ENCODE measurements at regions not wholly inside any gene's neighbourhood (a gene's known extent, or its start where the extent isn't known, plus 50 kb on each side); places are given as distances from the start of the nearest gene placed in this dataset.

DNA sequence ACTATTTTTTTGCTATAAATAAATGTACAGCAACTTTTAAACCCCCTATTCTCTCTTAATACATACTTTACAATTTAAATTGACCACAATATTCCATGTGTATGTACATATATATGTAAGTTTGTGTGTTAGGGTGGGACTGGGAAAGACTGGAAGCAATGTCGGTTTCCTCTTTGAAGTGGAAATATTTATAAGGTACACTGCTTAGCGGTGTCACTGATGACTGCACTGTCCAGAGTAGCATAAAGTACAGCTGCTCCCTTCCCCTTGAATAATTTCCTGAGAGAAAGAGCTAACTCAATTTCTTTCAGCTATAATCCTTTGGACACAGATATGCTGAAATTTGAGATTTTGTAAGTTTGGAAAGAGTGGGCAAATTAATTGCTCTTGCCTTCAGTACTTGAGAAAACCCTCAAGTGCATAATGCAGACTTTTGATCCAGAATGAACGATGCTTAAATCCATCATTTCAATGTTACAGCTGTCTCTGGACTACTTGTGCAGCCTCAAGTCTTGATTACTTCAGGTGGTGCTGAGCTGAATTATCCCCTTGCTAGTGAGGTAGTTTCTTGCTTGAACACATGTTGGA is 267.0 kb upstream of the CFAP20DC start:
- TF ChIP-seq CTCF (IDR thresholded peaks at IDR 0.05) (no peak), POLR2A (IDR thresholded peaks at IDR 0.05; ENCODE audit: low read depth) (no peak), EP300 (IDR thresholded peaks at IDR 0.05) (no peak)
